Activated gamma-delta T cell treated with Interleukin-2 at 50 U/mL for 16 hours (primary cell): ENCODE measurements at regions not wholly inside any gene's neighbourhood (a gene's known extent, or its start where the extent isn't known, plus 50 kb on each side); places are given as distances from the start of the nearest gene placed in this dataset.

ENCODE experiments used
- DNase-seq: peaks from one replicate; pipeline ENCODE4 v3.0.0-alpha.2; 2020

DNA sequence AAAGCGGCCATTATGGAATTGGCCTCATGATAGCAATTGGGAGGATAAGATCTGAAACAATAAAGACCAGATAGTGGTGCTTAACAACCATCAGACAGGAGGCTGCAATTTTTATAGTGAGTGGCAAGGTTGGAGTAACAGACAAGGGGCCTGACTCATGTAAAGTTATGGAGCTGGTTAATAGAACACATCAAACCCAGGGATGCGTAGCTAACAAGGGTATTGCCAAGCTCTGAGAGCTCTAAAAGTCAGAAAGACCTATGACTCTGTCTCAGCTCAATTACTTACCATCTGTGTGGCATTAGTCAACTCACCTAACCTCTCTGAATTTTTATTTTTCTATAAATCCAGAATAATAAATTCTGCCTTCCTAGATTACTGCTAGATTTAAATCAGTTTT, 1731.5 kb upstream of the FLRT2 start:
- no peak for DNase-seq

DNA sequence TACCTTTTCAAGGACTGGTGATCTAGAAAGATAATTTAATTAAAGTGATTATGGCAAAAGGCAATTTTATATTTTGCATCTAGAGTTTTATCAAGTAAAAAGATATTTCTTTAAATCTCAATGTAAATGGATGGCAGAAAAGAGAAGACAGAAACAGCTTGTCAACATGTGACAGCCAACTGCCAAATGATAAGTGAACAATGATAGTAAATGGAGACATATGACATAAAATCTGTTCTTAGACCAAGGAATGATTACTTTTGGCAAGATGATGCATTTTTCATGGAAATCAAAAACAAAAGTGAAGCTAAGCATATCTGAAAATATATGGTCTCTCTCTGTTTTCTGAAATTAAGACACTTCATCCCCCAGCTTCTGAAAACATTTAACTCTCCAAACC, 1730.7 kb upstream of the FLRT2 start:
- DNase-seq: no peak

DNA sequence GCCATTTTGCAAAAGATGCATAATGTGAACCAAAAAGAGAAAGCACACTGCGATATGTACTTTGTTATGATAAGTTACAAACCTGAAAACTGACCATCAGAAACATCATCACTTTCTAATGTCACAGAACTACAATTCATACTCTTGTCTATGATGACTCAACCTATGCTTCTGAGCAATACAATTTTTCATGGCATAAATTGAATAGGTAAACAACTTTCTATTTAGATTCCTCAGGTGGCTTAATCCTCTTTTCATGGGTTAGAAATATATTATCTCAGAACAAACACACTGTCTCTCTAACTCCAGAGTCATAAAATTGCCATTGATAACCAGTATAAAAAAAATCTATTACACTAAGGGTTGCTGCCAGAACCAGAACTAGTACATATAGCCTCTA, 1715.0 kb upstream of the FLRT2 start:
- no peak for DNase-seq

DNA sequence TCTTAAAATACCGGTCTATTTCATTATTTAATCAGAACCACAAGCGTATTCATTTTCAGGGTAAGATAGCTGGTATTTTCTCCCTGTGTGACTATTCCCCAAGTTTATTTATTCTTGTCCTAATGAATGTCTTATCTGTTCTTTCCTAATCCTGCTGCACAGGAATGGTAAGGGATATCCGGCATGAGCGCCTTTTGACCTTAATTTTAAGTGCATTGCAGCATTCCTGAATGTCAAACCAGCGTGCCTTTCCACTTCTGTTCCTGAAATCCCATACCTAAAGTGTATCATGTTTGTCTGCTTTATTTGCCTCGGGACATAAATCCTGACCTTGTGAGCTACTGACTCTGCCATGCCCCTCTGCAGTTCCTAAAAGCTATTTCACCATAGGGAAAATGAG, 1713.2 kb upstream of the FLRT2 start:
- no peak for DNase-seq

DNA sequence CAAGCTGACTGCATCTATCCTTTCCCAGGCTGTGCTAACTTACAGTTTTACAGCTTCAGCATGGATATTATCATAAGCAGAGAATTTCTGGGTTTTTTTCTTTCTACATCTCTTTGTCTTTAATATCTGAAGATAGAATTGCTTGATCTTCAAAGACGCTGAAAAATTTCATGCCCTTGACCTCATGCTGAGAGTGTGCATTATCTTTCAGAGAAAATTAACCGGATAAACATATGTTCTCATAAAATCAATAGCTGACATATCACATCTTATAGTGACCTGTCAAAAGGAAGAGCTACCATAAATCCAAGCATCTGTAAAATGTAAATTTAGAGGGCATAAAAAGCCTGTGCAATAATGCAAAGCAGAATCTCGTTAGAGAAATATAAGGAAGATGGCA, 1704.1 kb upstream of the FLRT2 start:
- DNase-seq: no peak

DNA sequence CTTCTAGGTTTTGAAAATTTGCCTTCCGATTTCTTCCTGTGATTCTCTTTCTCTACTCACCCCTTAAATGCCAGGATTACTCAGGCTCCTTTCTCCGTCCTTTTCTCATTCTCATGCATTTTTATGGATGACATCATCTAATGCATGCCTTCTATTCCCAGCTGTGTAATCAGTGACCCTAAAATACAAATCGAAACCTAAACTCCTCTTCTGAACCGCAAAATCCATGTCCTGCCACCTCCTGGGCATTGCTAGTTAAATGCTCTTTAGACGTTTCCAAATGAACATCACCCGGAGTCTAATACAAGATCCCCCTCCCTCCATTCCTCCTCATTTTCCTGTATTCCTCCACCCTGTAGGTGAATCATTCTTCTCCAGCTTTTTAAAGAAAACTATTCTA, 1703.1 kb upstream of the FLRT2 start:
- DNase-seq: no peak

DNA sequence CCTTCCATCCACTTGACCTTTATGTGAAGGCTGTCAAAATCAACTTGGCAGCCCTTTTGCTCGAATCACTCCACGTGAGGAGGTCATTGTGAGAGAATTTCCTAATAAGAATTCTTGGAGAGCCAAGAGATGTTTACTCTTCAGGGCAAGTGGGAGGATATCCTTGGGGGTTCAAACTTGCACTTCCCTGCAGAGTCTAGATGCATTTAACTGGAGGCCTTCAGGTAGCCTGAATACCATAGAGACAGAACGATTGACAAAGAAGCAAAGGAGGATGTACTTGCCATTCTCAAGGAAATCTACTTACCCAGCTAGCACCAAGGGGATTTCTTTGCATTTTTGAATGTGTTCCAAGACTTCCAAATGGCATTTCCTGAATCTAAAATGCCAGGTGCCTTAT, 1702.6 kb upstream of the FLRT2 start:
- no peak for DNase-seq

DNA sequence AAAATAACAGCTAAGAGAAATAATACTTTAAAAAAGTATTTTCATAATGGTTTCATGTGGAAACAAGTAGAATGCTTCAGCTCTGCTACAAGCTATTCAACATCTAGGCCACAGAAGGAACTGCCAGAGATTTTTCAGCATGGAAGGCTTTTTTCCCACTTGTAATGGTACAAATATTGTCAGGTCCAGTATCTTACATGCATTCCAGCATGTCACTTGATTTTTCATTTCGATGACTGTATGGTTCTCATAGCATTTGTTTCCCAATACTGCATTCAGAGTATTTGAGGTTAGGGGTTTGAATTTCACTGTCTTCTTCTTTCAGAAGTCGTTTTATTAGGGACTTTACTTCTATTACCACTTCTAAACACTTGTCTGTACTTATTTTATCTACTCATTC, 1701.5 kb upstream of the FLRT2 start:
- DNase-seq: no peak

DNA sequence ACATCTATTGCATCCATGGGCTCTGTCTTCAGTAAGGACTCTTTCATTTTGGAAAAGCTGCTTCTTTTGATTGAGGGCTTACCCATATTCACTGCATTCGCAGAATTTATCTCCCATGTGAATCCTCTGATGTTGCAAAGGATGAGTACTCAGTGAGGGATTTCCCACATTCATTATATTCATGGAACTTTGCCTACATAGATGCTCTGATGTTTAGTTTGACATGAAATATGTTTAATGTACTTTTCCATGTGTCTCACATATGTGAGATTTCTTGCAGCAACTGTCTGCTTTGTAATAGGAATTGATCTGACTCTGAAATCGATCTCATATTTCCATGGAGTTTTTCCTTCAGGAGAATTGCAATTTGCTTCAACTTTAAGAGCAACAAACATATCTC, 1699.6 kb upstream of the FLRT2 start:
- no peak for DNase-seq

DNA sequence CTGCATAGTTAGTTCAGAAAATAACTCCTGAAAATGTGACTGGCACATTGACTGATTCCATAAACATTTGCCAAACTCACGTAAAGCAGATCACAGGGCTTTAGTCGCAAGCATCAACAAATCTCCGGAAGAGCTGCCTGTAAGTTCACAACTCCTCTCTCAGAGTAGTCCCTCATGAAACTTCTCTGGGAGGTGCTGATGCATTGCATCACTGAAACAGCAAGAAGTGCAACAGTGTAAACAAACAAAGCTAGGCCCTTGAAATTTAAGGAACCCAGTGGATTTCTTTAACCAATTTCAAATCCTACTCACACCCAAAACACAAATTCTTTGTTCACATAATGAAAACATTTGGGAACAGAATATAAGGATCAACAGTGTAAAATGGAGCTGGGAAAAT, 1691.7 kb upstream of the FLRT2 start:
- no peak for DNase-seq

DNA sequence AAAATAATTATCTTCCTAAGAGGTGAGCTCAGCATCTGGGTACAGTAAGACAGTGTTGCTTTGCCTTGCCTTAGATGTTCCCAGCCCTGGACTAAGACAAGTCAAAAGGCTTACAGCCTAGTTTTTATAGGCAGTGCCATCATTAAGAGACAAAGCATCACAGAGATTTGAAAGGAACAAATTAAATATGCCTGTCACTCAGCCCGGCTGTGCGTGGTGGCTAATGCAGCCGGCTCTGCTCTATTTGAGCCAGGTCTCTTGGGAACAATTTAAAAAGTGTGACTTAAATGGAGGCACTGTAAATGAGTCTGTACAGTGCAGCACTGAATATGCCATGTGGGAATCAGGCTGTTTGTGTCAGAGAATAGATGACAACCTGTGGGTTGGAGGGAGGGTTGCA, 1687.4 kb upstream of the FLRT2 start:
- no peak for DNase-seq

DNA sequence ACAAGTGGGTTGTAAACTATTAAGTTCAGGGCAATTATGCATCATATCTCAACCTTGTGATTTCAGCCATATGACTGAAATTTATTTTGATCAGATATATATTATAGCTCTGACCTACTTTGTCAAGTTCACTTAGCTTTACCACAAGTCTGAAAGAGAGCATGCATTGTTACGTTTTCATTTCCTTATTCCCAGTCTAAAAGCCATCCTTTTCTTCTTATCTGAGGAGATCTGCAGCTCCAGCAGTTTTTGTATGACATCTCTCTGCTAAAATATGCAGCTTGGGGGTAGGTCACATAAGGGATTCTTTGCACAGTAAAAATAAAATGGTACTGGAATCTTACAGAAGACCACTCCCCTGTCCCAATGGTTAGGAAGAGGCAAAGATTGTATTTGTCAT, 1682.8 kb upstream of the FLRT2 start:
- DNase-seq: no peak

DNA sequence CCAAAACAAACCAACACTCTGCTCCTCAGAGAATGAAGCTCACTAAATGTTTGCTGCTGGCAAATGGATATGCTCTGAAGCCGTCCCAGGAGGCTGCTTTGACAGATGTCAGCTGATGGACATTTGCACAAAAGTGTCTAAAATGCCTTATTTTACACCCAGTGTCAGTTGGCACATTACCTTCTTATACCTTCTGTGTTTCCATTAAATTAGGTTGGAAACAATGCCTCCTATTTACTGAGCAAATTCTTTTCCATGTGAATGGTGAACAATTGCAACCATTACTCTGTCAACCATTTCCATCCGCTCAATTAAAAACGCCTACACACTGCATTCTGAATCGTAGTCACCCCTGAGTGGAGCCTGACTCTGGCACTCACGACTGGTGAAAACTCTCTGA, 1679.9 kb upstream of the FLRT2 start:
- no peak for DNase-seq

DNA sequence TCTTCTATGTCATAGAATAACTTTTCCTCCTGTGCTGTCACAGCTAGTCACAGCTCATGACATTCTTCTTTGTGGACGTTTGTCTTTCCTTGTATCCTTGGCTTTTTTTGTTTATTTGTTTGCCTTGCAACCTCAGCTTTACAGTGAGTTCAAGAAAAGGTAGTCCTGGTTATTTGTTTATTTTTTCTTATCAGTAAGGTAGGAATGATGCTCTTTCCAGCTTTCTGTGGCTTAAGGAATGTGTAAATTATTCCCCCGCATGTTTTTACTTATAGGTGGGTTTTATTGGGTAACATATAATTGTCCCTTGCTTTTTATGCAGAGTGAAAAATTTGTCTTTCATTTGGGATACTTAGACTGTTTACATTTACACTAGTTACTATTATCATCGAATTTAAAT, 1673.6 kb upstream of the FLRT2 start:
- no peak for DNase-seq

DNA sequence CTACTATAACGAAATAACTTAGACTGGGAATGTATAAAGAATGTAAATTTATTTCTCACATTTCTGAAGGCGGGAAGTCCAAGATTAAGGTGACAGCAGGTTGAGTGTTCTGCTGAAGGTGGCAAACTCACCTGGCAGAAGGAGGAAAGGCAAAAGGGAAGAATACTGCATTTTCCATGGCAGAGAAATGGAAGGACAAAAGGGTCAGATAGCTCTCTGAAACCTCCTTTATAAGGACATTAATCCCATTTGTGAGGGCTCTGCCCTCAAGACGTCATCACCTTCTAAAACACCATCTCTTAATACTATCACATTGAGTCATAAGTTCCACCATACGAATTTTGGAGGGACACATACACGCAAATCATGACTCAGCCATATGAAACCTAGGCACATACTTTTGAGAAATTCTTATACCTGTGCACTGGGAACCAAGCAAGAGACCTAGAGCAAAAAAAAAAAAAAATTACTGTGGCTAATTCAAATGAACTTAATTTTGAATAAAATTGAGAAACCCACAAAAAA, 1669.3 kb upstream of the FLRT2 start:
- no peak for DNase-seq

DNA sequence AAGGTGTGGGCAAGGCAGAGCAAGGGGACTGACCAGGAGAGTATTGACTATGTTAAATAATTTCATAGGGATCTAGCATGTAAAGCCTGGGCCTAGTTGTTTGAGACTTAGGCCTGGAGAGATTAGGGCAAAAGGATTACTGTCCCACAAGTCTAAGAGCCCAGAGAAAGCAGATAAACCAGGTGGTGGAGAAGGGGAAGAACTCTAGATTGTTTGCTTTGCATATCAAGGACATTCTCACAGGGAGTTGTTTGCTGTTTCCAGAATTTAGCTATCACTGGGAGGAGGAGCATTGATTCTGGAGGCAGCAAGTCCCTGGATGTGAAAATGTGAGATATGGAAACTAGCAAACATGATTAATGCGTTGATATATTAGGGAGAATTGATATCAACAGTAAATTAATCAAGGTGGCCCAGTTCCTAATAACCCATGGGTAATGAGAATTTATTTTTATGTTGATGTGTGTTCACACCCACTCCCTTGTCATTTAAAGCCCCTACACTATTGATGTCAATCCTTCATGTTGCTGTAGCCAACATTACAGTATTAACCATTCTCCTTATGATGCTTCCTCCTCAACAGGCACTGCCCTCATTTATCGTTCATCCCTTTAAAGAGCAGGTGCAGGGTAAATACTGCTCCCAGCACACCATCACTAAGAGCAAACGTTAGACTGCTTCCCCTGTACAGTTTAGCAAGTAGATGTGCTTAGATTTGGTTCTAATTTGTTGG, 1666.7 kb upstream of the FLRT2 start:
- DNase-seq: no peak

DNA sequence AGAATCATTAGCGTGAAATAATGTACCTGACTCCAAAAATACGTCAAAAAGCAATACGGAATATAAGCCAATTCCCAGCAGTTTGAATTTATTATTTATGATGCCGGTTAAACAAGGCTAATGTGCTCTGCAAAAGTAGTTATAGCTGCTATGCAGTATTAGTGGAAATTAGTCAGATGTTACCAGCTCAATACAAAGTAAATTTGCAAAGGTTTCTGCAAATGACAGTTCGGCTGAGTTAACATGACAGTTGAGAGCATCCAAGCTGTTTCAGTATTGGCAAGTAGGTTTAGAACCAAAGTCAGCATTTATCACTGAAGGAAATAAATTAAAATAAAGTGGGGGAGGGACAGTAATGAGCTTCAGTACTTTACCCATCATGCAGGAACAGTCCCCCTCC, 1665.8 kb upstream of the FLRT2 start:
- DNase-seq: no peak

DNA sequence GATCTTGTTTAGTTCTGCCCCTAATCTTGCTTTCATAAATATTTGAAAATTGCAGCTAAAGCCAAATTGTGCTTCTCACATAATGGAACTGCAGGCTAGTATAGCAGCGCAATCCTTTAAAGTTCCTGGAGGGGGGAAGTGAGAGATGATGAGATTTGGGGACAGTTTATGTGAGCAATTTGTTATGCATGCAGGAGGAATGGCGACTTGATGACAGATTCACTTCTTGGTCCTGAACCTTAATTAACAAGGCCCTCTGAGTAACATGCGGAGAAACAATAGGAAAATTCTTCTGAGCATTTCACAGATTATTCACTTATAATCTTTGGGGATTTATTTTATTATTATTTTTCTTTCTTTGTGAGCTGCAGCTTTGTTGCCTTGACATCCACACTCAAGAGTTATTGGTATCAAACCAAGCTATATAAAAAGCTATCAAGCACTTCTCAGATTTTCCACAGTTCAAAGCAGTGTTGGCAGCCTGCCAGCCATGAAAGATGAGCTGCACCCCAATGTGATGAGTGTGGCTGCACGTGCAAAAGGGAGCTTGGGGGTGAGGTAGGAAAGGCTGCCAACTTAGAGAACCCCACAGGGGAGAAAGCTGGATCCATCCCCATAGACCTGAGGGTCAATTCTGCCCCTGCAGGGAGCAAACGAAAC, 1662.2 kb upstream of the FLRT2 start:
- DNase-seq: no peak

DNA sequence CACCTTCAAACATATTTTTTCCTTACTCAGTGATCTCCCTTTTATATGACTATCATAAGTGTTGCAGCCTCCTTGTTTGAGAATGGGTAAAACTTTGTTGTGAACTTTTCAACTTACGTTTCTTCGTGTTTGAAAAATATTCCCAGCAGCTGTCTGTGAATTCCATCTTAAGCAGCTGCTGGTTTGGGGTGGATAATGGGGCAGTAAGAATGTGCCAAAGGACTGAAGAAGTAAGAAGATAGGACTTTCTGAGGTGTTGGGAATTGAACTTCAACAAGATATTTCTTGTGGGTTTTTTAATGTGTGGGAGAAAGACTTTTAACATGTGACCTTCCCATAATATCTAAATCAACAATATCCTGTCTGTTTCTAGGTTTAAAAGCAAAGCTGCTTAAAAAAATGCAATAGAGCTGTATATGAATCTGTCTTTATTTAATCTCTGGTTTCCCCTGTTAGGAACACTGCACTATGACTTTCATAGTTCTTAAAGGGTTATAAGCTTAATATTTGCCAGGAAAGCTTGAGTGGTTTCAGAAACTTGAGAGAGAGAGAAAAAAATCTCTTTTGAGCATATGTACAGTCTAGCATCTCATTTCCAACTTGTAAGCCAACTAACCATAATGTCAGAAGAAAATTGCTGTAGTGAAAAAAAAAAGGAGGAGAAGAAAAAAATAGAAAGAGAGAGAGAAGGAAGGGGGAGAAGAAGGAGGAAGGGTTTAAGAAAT, 1659.2 kb upstream of the FLRT2 start:
- DNase-seq: no peak

DNA sequence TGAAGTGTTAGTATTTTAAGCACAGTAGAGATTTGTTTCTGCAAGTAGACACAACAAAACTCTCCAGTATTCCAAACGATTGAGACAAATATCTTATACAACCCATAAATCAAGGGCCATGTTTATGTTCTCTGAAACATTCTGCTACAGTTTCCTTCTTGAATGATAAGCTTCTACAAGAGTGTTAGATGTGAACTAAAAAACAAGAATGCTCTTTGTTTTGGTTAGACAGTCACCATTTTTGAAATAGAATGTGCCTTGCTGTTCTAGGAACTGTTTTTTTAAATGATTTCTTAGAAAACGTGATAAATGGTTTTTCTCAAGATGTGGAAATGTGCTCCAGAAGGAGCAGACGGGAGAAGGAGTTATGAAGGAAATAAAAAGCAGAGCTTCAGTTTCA, 1656.3 kb upstream of the FLRT2 start:
- DNase-seq: no peak

DNA sequence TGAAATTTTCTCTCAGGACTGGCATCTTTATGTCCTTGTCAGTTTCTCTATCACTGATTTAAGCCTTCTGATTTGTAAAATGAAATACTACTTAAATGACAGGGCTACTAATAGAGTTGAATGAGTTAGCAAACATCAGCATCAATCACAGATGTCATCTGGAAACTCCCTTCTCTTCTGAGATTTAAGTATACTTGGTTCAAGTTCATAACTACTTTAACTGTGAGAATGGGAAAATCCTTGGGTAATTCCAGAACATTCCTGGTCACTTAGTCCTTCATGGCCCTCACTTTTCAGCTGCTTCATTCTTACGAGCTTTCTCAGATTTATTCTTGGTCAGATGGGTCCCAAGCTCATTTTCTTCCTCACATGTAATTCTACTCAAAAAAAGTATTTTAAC, 1655.3 kb upstream of the FLRT2 start:
- no peak for DNase-seq

DNA sequence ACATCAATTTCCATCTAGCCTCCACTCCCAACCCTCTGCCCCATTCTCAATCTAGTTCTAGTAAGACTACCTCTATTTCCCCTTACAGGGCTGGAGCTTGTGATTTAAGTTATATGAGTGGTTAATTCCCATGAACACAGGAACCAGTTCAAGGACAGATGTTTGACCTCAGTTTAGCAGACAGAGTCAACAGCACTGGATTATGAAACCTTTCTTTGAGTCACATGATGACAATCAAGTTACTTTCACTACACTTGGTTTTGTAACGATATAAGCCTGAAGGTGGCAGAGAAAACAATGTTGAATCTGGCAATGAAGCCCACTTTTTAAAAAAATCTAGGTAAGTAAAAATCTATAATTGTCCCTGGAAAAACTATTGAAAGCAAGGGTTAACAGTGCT, 1646.2 kb upstream of the FLRT2 start:
- DNase-seq: no peak

DNA sequence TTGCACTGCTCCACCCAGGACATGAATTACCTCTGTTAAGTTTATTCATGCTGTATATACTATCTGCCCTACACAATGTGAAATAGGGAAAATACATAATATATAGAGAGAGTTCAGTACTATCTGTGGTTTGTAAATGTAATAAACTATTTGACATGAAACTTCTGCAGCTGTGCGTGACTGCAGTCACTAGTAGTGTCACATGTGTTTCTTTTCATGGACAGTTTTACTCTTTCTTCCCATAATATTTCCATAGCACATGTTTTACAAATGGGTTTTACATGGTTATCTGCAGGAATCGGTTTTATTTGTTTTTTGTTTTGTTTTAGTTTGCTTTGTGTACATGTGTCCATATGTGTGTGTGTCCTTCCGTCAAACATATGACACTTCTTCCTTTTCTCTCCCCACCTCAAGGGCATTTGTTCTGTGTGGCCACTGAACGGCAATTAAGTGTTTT, 1644.1 kb upstream of the FLRT2 start:
- DNase-seq: no peak

DNA sequence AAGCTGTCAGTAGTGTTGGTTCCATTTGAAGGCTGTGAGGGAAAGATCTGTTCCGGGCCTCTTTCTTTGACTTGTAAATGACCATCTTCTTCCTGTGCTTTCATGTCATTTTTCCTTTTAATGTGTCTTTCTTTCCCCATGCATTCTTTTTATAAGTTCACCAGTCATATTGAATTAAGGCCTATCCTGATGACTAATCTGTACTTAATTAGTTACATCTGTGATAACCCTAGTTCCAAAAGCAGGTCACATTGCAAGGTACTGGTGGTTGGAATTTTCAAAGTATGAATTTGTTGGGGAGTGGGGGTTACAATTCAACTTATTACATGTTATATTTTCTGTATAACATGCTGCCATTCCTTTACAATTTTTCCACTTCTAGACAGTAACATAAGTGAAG, 1642.1 kb upstream of the FLRT2 start:
- no peak for DNase-seq
